ENCODE measurements at regions not wholly inside any gene's neighbourhood (a gene's known extent, or its start where the extent isn't known, plus 50 kb on each side); places are given as distances from the start of the nearest gene placed in this dataset.

DNA sequence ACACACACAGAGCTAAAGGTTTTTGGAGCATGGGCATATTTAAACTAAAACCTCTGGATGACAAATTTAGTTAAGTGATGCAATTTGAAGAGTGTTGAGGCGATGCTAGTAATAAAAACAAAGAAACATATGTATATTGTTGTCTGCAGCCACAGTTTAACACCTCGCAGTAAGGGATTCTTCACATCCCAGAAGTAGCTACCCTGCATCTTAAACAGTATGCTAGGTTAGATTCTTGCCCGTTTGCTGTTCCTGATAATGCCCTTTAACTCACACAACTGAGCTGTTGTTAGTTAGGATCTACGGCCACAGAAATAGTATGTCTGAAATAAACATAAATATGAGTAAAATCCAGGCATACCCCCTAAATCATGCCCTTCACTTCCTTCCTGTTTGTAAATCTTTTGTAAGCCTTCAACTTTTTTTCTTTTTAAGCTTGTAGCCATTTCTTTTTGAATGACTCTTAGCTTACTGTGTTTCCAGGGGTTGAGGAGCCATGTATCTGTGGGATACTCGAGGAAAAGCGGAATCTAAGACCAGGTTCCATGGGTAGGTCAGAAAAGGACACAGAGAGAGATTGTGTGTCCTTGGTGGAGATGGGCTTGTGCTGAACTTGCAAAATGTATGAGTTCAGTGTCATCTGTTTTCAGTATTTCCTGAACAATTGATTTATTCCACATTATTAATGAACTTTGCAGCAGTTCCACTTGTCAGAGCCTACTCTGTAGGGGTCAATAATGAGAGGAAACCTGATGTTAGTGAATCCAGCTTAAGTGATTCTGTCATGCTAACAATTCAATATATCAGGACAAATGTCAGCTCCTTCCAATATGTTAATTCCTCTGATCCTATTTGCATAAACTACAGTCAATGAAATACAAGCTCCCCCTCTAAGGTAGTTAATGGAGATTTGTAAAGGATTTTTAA lies 349.6 kb downstream of the GPAT3 start:
- Histone ChIP-seq H3K9me3 (no peaks in the 10 kb centered on the region), H3K4me1 (no peaks in the 10 kb centered on the region)
- DNase-seq (ENCODE audit: low spot score): no peak

DNA sequence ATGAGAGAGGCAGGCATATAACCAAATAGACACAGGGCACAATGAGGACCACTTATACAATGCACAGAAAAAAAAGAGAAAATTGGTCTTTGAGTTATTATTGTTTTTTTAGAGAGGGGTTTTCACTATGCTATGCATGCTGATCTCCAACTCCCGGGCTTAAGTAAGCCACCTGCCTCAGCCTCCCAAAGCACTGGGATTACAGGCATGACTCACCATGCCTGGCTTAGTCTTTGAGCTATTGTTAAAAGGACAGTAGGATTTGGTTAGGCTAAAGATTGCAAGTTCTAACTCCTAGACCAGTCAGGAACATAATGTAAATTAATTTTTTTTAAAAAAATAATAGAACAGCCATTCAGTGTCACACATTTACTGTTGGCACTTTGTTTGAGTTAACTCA lies 340.1 kb downstream of the GPAT3 start:
- Histone ChIP-seq H3K4me1 (no peaks in the 10 kb centered on the region), H3K9me3 (no peaks in the 10 kb centered on the region), H3K27me3 (no peaks in the 10 kb centered on the region), H3K4me3 (no peak overlapping the region), H3K36me3 (no peaks in the 10 kb centered on the region), H3K27ac (no peak overlapping the region)
- TF ChIP-seq, protein P1, sequence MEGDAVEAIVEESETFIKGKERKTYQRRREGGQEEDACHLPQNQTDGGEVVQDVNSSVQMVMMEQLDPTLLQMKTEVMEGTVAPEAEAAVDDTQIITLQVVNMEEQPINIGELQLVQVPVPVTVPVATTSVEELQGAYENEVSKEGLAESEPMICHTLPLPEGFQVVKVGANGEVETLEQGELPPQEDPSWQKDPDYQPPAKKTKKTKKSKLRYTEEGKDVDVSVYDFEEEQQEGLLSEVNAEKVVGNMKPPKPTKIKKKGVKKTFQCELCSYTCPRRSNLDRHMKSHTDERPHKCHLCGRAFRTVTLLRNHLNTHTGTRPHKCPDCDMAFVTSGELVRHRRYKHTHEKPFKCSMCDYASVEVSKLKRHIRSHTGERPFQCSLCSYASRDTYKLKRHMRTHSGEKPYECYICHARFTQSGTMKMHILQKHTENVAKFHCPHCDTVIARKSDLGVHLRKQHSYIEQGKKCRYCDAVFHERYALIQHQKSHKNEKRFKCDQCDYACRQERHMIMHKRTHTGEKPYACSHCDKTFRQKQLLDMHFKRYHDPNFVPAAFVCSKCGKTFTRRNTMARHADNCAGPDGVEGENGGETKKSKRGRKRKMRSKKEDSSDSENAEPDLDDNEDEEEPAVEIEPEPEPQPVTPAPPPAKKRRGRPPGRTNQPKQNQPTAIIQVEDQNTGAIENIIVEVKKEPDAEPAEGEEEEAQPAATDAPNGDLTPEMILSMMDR (IDR thresholded peaks at IDR 0.05): no peak
- no peak for DNase-seq (ENCODE audit: low spot score)

More for the DNA sequence above, 349.6 kb downstream of the GPAT3 start:
- Histone ChIP-seq H3K27me3 (no peaks in the 10 kb centered on the region), H3K4me3 (no peak overlapping the region), H3K27ac (no peak overlapping the region), H3K36me3 (no peaks in the 10 kb centered on the region)
- TF ChIP-seq, protein P1 (IDR thresholded peaks at IDR 0.05): no peak

- Histone ChIP-seq H3K27ac (no peak overlapping the region), H3K36me3 (no peaks in the 10 kb centered on the region), H3K9me3 (no peaks in the 10 kb centered on the region), H3K27me3 (no peaks in the 10 kb centered on the region), H3K4me3 (no peak overlapping the region), H3K4me1 (no peaks in the 10 kb centered on the region)
- no peak for DNase-seq (ENCODE audit: low spot score)
- TF ChIP-seq, protein P1 (IDR thresholded peaks at IDR 0.05): no peak
Measured at GRCh38 chr4:83875437-83875836, 339.5 kb downstream of the GPAT3 start.

DNA sequence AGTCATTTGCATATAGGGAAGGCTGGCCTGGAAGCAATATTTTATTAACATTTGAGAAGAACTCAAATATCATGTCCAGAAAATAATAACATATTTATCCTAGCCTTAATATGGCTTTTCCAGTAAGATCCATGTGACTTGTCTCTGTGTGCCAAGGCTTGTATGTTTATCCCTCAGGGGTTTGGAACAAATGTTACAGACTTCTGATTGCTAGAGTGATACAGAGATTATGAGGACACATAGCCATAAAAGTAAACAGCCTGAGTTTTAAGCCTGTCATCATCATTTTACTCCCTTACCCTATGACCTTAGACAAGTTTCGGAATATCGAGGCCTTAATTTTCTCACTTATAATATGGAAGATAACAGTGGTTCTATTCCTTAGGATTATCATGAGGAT lies 338.1 kb downstream of the GPAT3 start:
- no peaks in the 10 kb centered on the region for H3K4me1 ChIP-seq
- no peak for DNase-seq (ENCODE audit: low spot score)
- H3K27me3 ChIP-seq: no peaks in the 10 kb centered on the region
- TF ChIP-seq, protein P1 (IDR thresholded peaks at IDR 0.05): no peak
- H3K27ac ChIP-seq: no peak overlapping the region
- H3K9me3 ChIP-seq: no peaks in the 10 kb centered on the region
- no peak overlapping the region for H3K4me3 ChIP-seq
- H3K36me3 ChIP-seq: no peaks in the 10 kb centered on the region

DNA sequence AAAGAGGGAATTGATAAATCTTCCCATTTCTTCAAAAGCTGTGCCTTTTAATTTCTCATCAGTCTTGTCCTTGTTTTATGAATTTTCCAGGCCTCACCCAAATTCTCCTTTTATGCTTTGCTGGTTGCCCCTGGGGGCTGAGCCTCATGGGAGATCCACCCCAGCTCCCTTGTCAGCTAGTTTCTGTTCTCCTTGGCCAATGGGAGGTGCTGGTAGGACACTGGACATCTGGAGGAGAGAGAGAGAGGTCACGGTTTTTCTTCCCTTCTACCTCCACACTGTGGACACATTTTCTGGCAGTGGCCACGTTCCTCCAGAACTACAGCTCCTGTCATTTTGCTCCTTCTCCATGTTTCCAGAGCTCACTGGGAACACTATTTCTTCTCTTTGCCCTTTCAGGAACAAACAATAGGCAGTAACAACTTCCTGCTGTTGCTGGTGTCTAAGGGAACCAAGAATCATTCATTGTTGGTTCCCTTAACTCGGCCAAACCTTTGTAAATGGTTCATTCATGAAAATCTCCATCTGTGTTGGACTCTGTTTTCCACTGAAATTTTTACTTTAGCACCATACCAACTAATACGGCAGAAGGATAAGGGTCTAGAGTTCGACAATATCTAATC lies 334.5 kb downstream of the GPAT3 start:
- no peak for DNase-seq (ENCODE audit: low spot score)
- no peak overlapping the region for H3K4me3 ChIP-seq
- TF ChIP-seq, protein P1 (IDR thresholded peaks at IDR 0.05): no peak
- H3K9me3 ChIP-seq: no peaks in the 10 kb centered on the region
- no peaks in the 10 kb centered on the region for H3K4me1 ChIP-seq
- H3K27me3 ChIP-seq: no peaks in the 10 kb centered on the region
- H3K27ac ChIP-seq: no peak overlapping the region
- H3K36me3 ChIP-seq: no peaks in the 10 kb centered on the region

All from right atrium auricular region (tissue), 2 donors.